SH-SY5Y (cell line): ENCODE measurements at regions not wholly inside any gene's neighbourhood (a gene's known extent, or its start where the extent isn't known, plus 50 kb on each side); places are given as distances from the start of the nearest gene placed in this dataset.

Experiments
- GATA2 ChIP-seq: IDR thresholded peaks from 2 replicates; pipeline ENCODE4 v1.6.1; 2011; ENCODE audit warnings: mild to moderate bottlenecking, low read depth, low read length
- GATA3 ChIP-seq: IDR thresholded peaks from 2 replicates; pipeline ENCODE4 v1.6.1; 2011; ENCODE audit warnings: low read depth, mild to moderate bottlenecking, low read length, moderate library complexity

DNA sequence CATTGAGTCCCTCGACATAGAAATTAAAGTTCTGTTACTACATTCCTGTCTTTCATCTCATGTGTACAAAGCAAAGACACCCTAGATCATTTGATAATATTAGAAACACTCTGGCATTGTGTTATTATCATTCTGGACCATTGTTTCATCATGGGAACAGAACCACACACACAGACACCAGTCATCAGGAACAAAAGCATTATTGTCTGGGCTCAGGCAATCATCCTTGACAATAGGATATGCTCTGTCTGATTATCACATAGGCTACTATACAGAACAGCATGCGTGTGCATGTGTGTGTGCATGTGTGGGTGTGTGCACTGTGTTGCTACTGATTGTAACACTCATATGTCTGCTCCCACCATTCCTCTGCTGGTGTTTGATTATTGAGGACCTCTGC lies 242.5 kb downstream of the SH3BP4 start:
- TF ChIP-seq GATA2 (no peak), GATA3 (no peak)
